Renal cortical epithelial cell (primary cell): ENCODE measurements at regions not wholly inside any gene's neighbourhood (a gene's known extent, or its start where the extent isn't known, plus 50 kb on each side); places are given as distances from the start of the nearest gene placed in this dataset.
"Not testable (repeated sequence)": the region's sequence is repeated elsewhere in the genome, so short reads cannot be mapped to it uniquely, and the experiment has no call there.

Source experiments
- DNase-seq: peaks from one replicate; pipeline ENCODE4 v3.0.0-alpha.2; 2011; ENCODE audit warnings: low read depth

DNA sequence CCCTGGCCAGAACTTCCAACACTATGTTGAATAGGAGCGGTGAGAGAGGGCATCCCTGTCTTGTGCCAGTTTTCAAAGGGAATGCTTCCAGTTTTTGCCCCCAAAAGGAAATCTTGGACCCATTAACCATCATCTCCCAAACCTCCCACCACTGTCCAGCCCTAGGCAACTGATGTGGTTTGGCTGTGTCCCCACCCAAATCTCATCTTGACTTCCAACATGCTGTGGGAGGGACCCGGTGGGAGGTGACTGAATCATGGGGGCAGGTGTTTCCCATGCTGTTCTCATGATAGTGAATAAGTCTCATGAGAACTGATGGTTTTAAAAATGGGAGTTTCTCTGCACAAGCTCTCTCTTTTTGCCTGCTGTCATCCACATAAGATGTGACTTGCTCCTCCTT is 119.1 kb upstream of the RMDN2 start:
- not testable (repeated sequence) for DNase-seq

DNA sequence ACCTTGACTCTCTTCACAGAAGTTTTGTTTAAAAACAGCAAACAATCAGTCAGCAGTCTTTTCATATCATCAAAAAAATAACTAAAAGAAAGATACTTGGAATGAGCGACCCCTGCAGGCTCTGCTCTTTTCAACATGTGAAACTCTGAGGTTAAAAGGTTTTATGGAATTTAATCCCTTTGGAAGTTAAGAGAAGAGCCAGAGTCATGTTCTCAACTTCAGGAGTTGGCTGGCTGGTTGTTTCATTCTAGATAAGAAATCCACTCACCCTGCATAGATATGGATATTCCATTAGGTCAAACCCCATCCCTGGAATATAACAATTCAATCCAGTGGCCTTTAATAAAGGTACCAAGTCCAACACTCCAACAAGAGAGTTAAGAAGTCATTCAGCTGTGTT is 115.6 kb upstream of the RMDN2 start:
- DNase-seq, result peak; percentile 42

DNA sequence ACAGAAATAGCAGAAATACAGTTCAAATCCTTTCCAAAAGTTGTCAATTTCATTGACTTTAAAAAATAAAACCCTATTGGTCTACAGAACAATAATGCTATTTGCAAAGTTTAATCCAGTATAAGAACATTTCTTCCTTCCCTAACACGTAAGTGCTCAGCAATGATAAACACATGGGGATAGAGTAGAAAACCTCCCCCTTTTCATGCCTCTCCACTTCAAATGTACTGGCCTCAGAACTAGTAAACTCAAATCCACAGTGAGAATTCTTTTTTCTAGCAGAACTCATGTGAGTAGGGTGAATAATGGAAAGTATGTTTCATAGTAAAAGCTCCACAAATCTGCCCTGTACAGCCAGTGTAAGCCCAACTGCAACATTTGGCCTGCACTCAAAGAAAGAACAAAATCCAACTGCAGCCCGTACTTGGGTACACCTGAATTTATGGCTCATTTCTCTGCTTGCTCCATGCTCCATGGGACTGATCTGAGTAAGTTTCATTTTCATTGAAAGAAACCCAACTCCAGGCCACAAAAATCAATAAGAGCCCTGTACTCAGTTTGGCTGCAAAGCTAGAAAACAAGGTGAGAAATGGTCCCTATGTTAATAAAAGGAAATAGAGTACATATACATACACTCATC is 115.0 kb upstream of the RMDN2 start:
- no peak for DNase-seq

DNA sequence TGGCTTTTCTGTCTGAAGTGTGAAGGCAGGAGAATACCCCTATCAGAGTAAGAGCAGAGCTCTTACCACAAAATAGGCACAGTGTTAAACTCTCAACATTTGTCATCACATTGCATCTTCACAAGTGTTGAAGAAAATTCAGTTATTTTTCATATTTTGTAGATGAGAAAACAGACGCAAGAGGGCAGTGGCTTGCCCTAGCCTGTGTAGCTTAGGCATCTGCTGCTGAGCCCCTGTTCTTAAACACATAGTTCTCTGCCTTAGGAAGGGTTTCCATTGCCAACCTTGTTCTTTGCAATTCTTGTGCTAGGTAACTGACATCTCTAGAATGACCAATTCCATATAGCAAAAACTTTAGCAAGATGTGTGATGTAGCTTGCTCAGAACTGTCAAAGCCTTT is 112.7 kb upstream of the RMDN2 start:
- DNase-seq, result no peak

DNA sequence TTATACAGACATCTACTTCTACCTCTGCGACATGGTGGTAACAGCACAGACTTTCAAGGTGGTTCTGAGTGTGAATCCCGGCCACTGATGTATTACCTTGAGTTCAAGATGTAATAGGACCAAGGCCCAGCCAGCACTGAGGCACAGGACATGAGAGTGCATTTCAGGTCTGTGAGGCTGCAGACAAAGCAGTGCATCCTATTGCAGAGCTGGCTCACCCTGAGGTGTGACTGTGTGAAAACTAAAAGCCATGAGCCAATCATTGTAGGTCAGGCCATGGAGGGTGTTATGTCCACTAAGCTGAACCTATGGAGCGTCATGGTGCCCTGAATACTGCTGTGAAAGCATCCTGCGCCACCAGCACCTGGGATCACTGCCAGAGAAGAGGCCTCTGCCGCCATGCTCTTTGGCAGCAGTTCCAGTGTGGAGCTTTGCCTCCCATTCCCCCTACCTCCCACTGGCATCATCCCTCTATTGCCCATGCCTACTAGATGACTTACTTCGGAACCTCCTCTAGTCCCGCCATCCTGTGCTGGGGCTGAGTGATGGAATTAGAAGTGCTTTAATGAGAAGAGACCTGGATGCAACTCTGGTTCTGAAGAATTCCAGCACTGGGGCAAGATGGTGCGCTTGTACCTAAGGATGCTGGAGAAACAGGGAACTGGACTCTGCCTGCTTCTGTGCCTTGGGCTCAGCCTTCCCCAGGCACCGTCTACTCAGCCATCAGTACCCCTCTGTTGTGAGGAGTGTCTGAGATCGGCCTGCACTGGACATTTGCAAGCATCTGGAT is 112.0 kb upstream of the RMDN2 start:
- DNase-seq, result no peak

DNA sequence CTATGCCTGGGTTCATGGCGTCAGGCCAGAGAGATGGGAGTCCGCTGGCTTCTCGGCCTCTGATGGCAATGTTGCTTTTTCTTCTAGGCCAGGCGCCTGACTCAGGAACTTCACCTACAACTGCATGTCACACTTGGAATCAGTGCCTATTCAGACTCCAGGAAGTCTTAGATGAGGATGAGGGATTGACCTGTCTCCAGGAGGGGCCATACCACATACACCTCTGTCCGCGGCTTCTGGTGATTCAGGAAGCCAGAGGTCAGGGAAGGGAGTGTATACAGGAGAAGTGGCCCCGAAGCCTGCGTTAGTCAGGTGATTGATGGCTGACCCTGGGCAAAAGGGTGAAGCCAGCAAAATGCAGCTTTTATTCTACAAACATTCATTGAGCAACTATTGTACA is 109.1 kb upstream of the RMDN2 start:
- no peak for DNase-seq

DNA sequence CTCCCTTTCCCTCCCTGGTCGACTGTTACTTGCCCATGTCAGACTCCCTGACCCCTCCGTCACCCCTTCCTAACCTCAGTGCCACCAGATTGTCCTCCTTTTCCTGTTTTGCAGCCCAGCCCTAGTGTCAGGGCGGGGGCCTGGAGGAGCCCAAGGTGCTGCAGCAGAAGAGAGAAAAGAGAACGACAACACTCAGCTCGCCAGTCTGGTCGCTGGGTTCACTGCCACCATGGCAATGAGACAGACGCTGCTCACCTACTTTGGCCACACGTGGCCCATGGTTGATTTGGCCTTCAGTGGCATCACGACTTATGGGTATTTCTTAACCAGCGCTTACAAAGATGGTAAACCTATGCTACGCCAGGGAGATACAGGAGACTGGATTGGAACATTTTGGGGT is 108.4 kb upstream of the RMDN2 start:
- no peak for DNase-seq

DNA sequence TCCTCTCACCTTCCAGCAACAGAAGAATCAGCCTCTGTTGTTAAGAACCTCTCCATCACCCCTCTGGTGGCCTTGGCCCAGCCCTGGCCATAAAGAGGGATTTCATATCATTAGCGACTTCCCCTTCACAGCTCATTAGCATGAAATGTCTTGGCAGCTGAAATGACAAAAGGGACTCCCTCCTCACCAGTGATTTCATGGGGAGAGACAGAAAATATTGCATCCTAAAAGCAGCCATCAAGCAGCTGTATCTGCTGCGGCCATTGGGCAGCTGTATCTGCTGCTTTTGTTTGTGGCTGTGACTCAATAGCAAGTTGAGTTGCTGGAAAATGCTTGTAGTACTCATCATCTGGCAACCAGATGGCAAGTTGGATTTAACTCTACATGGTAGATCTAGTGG is 105.9 kb upstream of the RMDN2 start:
- no peak for DNase-seq

DNA sequence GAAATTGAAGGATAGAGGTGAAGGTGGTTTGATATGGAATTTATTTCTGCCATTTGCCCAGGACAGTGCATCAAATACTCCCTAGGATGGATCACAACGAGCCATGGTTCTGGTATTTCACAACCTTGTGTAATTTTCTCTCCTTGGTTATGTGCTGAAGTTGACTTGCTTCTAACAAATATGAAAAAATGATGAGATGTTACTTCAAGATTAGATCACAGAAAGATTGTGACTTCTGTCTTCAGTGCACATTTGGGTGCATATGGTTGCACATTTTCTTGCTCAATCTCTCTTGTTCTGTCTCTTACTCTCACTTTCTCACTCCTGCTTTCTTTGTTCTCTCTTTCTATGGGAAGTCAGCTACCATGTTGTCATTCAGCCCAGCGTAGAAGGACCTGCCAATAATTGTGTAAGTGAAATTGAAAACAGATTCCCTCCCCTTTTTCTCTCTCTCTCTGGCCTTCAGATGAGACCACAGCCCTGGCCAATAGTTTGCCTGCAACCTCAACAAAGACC is 104.6 kb upstream of the RMDN2 start:
- no peak for DNase-seq

DNA sequence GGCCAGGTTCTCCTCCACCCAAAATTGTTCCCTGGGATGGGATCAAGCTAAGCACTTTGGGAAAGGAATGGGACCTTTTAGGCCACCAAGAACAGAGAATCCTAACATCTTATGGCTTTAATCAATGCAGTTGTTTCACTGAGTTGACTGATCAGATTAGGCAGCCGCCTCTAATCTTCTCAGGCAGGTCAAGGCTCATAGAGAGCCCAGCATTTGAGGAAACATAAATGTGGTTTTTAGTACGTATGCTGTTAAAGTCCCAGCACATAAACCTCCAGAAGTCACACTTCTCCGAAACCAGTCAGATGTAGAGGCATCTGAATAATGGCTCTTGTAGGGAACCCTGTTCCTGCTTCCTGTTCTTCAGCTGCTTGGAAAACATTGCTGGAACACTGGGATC is 99.5 kb upstream of the RMDN2 start:
- no peak for DNase-seq

DNA sequence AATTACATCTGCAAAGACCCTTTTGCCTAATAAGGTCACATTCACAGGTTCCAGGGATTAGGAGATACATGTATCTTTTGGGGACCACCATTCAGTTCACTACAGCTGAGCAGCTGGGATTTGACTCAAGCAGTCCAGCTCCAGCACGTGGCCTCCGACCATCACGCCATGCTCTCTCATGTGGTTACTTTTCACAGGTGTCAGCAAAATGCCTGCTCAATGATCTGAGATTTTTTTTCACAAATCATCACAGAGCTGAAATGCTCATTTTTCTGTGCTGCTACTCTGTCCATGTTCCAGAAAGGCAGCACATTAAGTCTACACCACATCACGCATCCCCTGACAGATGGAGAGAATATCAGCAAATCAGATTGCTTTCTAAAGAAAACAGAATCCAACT is 98.5 kb upstream of the RMDN2 start:
- no peak for DNase-seq

DNA sequence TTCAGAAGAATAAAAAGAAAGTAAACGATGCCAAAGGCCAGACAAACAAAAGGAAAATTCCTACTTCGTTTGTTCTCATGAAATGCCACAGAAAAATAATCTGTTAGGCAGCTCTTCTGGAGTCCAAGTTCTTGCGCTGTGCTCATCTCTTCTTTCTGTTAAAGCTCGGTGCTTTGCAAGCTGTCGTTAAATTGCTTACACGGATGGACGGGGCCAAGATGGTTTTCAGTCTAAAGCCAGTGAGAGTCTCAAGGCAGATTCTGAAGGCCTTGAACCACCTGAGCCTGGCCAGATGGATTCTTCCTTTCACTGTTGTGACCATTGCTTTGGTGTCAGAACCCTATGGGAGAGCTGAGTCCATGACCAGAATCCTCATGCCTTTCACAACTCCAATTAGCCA is 97.6 kb upstream of the RMDN2 start:
- no peak for DNase-seq

DNA sequence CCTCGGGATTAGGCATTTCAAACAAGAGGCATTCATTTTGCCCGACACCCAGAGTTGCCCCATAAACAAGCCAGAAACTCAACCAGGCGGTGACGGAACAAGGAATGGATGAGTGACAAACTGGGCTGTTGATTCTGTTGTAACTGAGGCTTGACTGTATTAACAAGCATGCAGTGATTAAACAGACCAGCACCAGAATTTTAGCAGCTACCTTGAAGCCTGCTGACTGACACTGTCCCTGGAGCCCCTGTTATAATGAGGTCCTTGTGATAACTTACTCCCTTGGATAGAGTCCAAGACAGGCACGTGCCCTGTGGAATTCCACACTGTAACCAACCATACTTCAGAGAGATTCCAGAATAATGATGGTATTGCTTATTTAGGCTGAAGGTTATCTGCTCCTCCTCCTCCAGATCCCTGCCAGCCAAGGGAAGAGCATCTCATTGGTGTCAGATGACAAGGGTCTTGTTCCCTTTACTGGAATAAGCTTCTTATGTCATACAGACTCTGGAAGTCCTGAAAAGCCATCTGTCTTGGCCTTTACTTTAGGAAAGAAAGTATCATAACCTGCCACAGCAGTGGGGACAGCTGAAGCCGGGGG is 97.1 kb upstream of the RMDN2 start:
- DNase-seq, result peak; percentile 77

DNA sequence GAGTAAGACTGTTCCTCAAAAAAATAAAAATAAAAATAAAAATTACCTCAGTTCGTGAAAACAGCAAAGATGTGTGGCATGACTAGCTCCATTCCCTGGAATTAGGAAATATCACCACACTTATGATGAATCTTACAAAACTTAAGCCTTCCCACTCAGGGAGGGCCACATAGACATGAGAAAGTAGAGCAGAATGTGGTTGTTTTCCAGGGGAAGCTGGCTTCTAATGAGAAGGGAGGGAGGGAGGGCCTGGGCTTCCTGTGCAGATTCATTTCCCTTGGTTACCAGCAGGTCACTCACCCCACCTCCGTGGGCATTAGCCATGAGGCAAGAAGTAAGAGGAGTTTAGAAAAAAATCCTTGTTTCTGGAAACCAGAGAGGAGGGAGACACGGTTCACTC is 95.9 kb upstream of the RMDN2 start:
- peak; percentile 95 for DNase-seq

DNA sequence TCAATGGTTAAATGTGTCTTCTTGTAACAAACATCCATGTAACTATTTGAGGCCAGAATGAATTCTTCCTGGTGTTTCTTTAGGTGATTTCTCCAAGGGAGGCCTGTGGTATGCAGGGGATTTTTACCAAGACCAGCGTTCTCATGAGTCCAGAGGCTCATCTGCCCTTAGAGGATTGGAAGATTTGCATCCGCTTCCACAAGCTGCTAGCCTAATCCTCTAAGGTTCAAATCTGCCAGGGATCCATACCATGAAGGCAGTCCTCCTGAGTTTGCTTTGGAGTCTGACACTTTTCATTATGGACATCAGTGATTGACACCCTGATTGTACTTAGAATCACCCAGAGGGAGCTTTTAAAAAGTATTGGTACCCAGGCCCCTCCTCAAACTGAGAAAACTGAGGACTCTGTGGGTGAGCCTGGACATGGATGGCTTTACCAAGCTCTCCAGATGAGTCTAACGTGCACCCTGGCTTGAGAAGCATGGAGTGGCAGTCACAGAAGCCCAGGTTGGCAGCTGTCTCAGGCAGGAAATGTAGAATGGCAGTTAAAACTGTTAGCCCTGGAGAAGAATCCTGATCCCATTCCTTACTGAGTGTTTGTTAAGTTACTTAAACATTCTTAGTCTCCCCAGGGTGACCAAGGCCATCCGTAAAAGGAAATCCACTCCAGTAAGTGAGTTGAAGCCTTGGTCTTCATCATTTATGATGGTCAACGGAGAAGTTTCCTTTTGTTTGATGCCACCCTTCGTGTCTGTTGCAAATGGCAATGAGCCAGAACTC is 95.3 kb upstream of the RMDN2 start:
- DNase-seq, result peak; percentile 6

DNA sequence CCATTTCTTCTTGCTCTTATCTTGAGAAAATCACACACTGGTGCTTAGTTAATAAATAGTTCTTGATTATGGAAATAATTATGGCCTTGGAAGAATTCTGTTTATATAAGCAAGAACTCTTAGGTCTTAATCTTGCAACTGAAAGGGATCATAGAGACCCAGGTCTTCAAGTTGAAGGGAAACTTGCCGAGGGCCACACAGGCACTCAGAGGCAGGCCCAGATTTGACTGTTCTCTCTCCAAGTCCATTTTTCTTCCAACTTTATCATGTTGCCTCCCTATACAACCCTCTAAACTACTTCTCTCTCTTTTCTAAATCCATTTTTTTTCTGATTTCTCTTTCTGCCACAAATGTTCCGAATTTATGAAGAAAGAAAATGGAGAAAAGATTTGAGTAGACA is 94.5 kb upstream of the RMDN2 start:
- no peak for DNase-seq

DNA sequence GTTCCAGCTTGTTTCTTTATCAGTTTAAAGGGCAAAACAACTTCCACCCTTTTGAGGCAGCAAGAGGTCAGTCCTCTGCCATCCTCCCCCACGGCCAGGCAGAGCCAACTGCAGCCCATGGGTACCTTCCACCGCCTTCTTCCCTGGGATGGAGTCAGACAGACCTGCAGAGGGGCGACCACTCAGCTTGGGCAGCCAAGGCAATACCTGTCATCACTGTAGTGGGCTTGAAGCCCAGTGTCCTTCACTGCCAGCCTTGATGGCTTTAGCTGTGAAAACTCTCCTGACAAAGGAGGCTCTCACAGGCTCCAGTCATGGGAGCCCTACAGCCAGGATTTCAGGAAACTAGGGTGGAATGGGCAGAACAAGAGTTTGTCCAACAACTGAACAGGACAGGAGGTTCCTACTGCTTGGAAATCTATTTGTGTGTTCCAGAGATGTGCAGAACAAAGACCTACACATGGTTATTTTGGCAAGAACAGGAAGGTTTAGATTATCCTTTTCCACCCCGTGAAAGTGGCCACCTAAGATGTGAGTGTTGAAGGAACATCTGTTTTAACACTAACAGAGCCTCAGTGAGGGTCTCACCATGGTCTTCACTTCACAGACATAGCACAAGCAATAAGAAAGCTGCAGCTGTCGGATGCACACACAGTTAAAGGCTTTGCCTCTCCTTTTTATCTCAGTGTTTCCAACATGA is 93.9 kb upstream of the RMDN2 start:
- no peak for DNase-seq

DNA sequence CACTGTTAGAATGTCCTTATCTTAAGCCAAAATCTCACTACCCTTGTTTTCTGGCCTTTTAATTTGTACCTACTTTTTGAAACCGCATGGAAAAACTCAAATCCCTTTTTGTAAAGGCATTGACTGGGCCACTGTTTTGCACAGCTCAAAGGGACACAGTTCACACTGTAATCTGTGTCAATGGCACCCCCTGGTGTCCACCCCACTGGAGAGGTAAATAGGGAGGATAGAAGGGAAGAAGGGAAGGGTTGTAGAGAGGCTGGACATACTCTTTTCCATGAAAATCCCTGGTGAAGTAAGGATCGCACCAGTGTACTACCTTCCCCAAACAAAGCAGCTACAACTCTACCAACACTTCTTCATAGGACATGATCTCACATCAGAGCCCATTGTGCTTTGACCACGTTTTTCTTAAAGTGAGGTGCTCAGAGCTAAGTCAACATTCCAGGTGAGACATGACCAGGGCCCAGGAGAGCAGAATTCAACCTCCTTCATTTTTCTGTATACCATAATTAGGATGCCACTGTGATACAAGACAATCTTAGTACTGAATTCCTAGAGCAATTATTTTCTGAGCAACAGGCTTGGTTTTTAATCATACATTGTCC is 92.4 kb upstream of the RMDN2 start:
- peak; percentile 67 for DNase-seq

DNA sequence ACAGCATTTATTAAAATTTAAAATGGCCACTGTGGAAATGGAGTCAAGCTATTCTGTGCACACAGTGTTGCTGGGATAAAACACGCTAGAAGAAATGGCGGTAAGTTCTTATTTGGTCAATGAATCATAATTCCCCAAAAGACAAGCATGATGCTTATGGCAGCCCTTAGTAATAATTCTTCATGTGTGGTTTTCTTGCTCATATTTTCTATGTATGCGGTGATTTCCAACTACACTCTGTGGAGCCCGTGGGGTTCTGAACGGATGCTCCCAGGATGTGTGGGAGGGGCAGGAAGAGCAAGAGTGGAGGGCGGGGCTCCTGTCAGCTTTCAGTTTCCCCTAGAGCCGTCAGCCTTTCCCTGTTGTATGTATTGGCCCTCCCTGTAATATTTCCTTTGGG is 91.7 kb upstream of the RMDN2 start:
- no peak for DNase-seq

DNA sequence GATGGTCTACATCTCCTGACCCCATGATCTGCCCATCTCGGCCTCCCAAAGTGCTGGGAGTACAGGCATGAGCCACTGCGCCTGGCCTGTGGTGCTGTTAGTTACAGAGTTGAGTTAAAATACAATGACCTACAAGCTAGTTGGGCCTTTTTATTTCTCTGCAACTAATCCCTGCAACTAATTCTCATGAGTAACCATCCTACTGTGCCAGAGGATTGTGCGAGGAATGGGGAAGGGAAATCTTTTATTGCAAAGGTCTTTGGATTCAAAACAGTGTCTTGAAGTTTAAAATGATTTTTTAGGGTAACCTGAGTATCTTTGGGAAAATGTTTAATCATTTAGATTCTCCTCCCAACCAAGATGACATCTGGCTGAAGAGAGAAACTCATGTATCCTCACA is 88.8 kb upstream of the RMDN2 start:
- no peak for DNase-seq

DNA sequence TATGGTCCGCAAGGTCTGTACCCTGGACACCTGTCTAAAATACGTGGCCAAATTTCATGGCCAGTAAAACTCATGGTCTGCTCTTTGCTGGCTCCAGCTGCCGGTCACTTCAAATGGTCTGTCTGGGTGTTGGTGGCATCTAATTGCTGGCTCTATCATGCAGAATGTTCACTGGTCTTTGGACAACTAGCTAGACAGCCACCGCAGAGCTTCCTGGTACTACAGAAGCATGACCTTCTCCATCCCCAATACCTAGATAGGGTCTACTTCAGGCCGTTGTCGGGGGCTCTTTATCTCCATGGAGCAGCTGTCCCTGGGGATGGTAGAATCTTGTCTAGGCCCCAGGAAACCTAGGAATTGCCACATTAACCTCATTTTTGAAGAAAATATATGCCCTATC is 88.4 kb upstream of the RMDN2 start:
- DNase-seq, result no peak
